HEK293 (cell line): ENCODE measurements at regions not wholly inside any gene's neighbourhood (a gene's known extent, or its start where the extent isn't known, plus 50 kb on each side); places are given as distances from the start of the nearest gene placed in this dataset.

ENCODE experiments used
- CTCF ChIA-PET: fragments of 350-600 bp; formaldehyde crosslinking; extraction: SDS; loops from one replicate; lab custom pipeline; 2021; ENCODE audit warnings: antibody characterized with exemption; lab: Yijun Ruan, JAX
- POLR2A ChIA-PET: fragments of 300-600 bp; formaldehyde crosslinking; extraction: SDS; loops from one replicate; lab custom pipeline; 2020; ENCODE audit warnings: antibody characterized with exemption, inconsistent platforms; lab: Yijun Ruan, JAX
- H3K27ac ChIP-seq: fragments of 200-500 bp; sonication (Bioruptor generic); 2 replicates; pipeline ENCODE4 v1.5.1; 2014; ENCODE audit warnings: low read depth, low read length, control low read depth, inconsistent platforms; ENCODE audit errors: extremely low read depth
- H3K36me3 ChIP-seq, 2 experiments: fragments of 200-500 bp in 1 of 2; sonication (Bioruptor generic) in 1 of 2; 1 replicate in 1 of 2; 2 replicates in 1 of 2; pipeline ENCODE4 v1.5.1; 2014 to 2017; ENCODE audit warnings: inconsistent platforms in 2 of 2, low read length in 2 of 2; ENCODE audit not compliant: control insufficient read depth in 2 of 2, insufficient read depth in 1 of 2
- H3K4me1 ChIP-seq: fragments of 200-500 bp; sonication (Bioruptor generic); 2 replicates; pipeline ENCODE4 v1.5.1; 2014; ENCODE audit warnings: mild to moderate bottlenecking, low read length, inconsistent platforms; ENCODE audit not compliant: control insufficient read depth, insufficient read depth
- H3K4me3 ChIP-seq: 2 replicates; pipeline ENCODE4 v1.5.1; 2011; ENCODE audit warnings: low read depth, mild to moderate bottlenecking, control low read depth, low read length, moderate library complexity
- H3K9me3 ChIP-seq: fragments of 200-500 bp; sonication (Bioruptor generic); 2 replicates; pipeline ENCODE4 v1.5.1; 2014; ENCODE audit warnings: low read depth, low read length, inconsistent platforms; ENCODE audit not compliant: control insufficient read depth, insufficient read depth
- BCL11B ChIP-seq: fragments of 450-650 bp; formaldehyde crosslinking; IDR thresholded peaks from 2 replicates; pipeline ENCODE4 v1.5.1; 2016; ENCODE audit warnings: low read depth, missing biosample characterization, missing genetic modification characterization
- GLI4 ChIP-seq: fragments of 450-650 bp; formaldehyde crosslinking; IDR thresholded peaks from 2 replicates; pipeline ENCODE4 v1.5.1; 2016; ENCODE audit warnings: missing biosample characterization, missing genetic modification characterization
- SP2 ChIP-seq: fragments of 450-650 bp; formaldehyde crosslinking; IDR thresholded peaks from 2 replicates; pipeline ENCODE4 v1.5.1; 2016; ENCODE audit warnings: missing biosample characterization, missing genetic modification characterization
- ZEB2 ChIP-seq: fragments of 450-650 bp; formaldehyde crosslinking; IDR thresholded peaks from 2 replicates; pipeline ENCODE4 v1.5.1; 2016; ENCODE audit warnings: missing biosample characterization, missing genetic modification characterization
- ZNF211 ChIP-seq: fragments of 450-650 bp; formaldehyde crosslinking; IDR thresholded peaks from 2 replicates; pipeline ENCODE4 v1.5.1; 2016; ENCODE audit warnings: low read depth, missing biosample characterization, missing genetic modification characterization
- ZNF248 ChIP-seq: fragments of 450-650 bp; formaldehyde crosslinking; IDR thresholded peaks from 2 replicates; pipeline ENCODE4 v1.5.1; 2017; ENCODE audit warnings: missing biosample characterization, missing genetic modification characterization
- ZNF311 ChIP-seq: fragments of 450-650 bp; formaldehyde crosslinking; IDR thresholded peaks from 2 replicates; pipeline ENCODE4 v1.5.1; 2017; ENCODE audit warnings: missing biosample characterization, missing genetic modification characterization, borderline replicate concordance
- ZNF324 ChIP-seq: fragments of 450-650 bp; formaldehyde crosslinking; IDR thresholded peaks from 2 replicates; pipeline ENCODE4 v1.5.1; 2016; ENCODE audit warnings: missing biosample characterization, missing genetic modification characterization
- ZNF366 ChIP-seq: fragments of 450-650 bp; formaldehyde crosslinking; conservative IDR thresholded peaks from 2 replicates; pipeline ENCODE4 v1.5.1; 2016; ENCODE audit warnings: missing biosample characterization, missing genetic modification characterization
- ZNF391 ChIP-seq: fragments of 450-650 bp; formaldehyde crosslinking; IDR thresholded peaks from 2 replicates; pipeline ENCODE4 v1.5.1; 2016; ENCODE audit warnings: low read depth, missing biosample characterization, missing genetic modification characterization, borderline replicate concordance
- ZNF473 ChIP-seq: fragments of 450-650 bp; formaldehyde crosslinking; IDR thresholded peaks from 2 replicates; pipeline ENCODE4 v1.5.1; 2017; ENCODE audit warnings: missing biosample characterization, missing genetic modification characterization
- ZNF510 ChIP-seq: fragments of 450-650 bp; formaldehyde crosslinking; IDR thresholded peaks from 2 replicates; pipeline ENCODE4 v1.5.1; 2018; ENCODE audit warnings: mild to moderate bottlenecking, missing genetic modification characterization, missing biosample characterization; ENCODE audit not compliant: insufficient replicate concordance
- ZNF544 ChIP-seq: fragments of 450-650 bp; formaldehyde crosslinking; IDR thresholded peaks from 2 replicates; pipeline ENCODE4 v1.5.0; 2017; ENCODE audit warnings: missing biosample characterization, missing genetic modification characterization
- ZNF624 ChIP-seq: fragments of 450-650 bp; formaldehyde crosslinking; IDR thresholded peaks from 2 replicates; pipeline ENCODE4 v1.5.1; 2017; ENCODE audit warnings: missing biosample characterization, missing genetic modification characterization
- ZNF629 ChIP-seq: fragments of 450-650 bp; formaldehyde crosslinking; IDR thresholded peaks from 2 replicates; pipeline ENCODE4 v1.5.1; 2017; ENCODE audit warnings: missing biosample characterization, missing genetic modification characterization
- ZNF664 ChIP-seq: fragments of 450-650 bp; formaldehyde crosslinking; IDR thresholded peaks from 2 replicates; pipeline ENCODE4 v1.5.1; 2016; ENCODE audit warnings: missing biosample characterization, missing genetic modification characterization
- ZNF677 ChIP-seq: fragments of 450-650 bp; IDR thresholded peaks from 2 replicates; pipeline ENCODE4 v1.5.0; 2018; ENCODE audit warnings: missing biosample characterization, mild to moderate bottlenecking, missing genetic modification characterization, moderate library complexity
- ZNF777 ChIP-seq: fragments of 450-650 bp; formaldehyde crosslinking; IDR thresholded peaks from 2 replicates; pipeline ENCODE4 v1.5.1; 2017; ENCODE audit warnings: missing biosample characterization, missing genetic modification characterization, borderline replicate concordance
- ZNF791 ChIP-seq: fragments of 450-650 bp; formaldehyde crosslinking; IDR thresholded peaks from 2 replicates; pipeline ENCODE4 v1.5.1; 2016; ENCODE audit warnings: missing biosample characterization, missing genetic modification characterization
- TF ChIP-seq, protein P1 (sequence below): fragments of 450-650 bp; formaldehyde crosslinking; IDR thresholded peaks from 2 replicates; pipeline ENCODE4 v1.5.1; 2017; ENCODE audit warnings: missing biosample characterization, missing genetic modification characterization
- TF ChIP-seq, protein P2 (sequence below): fragments of 450-650 bp; formaldehyde crosslinking; IDR thresholded peaks from 2 replicates; pipeline ENCODE4 v1.5.1; 2016; ENCODE audit warnings: missing biosample characterization, missing genetic modification characterization
- TF ChIP-seq, protein P3 (sequence below): fragments of 450-650 bp; formaldehyde crosslinking; conservative IDR thresholded peaks from 2 replicates; pipeline ENCODE4 v1.5.1; 2016; ENCODE audit warnings: low read depth, missing biosample characterization, missing genetic modification characterization
- TF ChIP-seq, protein P4 (sequence below): fragments of 450-650 bp; formaldehyde crosslinking; IDR thresholded peaks from 2 replicates; pipeline ENCODE4 v1.5.1; 2016; ENCODE audit warnings: missing biosample characterization, missing genetic modification characterization

DNA sequence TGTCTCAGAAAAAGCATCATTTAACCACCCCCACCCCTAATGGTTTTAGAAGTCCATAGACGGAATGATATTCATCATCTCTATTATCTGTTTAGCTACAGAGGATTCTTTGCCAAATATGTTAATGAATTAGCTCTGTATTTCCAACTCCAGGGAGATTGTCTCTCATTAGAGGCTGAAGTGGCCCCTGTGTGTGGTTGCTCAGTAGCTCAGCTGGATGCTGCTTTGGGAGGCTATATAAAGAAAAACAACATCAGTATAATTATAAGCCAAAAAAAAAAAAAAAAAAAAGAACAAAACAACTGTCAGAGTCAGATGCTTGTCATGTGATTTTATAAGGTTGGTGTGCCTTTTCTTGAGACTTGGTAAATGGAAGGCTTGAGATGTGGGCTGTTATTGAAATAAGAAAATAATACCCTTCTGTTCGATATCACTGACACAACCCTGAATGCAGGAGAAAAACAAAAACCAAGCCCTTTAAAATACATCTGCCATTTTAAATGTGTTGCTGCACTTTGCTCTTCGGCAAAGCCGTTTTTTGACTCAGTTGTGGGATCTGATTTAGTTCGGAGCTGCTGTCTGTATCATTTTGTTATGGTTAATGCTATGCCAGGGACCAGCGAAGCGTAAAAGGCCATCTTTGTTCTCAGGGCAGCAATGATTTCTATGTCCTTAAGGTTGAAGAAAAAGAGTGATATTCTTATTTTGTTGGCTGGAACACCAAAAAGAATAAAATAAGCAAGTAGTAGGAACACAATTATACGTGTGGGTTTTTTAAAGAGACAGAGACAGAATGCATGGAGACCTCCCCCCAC is 422.6 kb downstream of the QKI start (continued):
- no peak for TF ChIP-seq ZNF248 (tag by site-specific recombination)
- no peak for TF ChIP-seq ZNF777 (tag by site-specific recombination)
- no peak for TF ChIP-seq BCL11B (tag by site-specific recombination)
- TF ChIP-seq ZNF211 (tag by site-specific recombination) = no peak
- no peak for TF ChIP-seq ZEB2 (tag by site-specific recombination)
- TF ChIP-seq ZNF629 (tag by site-specific recombination) = no peak
- TF ChIP-seq ZNF510 (tag by site-specific recombination) = no peak
- no peak for TF ChIP-seq ZNF624 (tag by site-specific recombination)
- no peak for TF ChIP-seq ZNF473 (tag by site-specific recombination)
- TF ChIP-seq, all 188 proteins: peak for 0

DNA sequence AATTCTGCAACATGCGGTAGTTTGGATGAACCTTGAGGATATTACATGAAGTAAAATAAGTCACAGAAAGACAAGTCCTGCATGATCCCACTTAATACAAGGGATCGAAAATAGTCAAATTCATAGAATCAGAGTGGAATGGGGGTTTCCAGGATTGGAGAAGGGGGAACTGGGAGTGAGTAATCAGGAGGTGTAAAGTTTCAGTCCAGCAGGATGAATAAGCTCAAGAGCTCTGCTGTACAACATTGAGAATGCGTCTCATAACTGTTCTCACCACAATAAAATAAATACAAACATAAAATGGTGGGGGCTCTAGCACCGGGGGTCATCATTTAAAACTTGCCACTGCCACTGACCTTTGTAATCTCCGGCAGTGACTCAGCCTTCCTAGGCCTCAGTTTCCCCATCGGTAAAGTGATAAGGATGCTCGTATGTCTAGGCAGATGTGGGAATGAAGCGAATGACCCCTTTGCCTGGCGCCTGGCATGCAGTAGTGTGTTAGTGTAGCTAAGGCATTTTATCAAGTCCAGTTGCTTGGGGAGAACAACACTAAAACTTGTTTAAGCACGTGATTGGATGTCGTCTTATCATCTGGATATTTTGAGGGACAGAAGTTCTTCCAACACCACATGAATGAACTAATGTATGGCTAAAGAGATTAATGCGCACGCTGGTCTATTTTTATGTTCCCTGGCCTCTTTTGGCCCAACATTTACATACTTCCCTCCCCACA is 421.1 kb downstream of the QKI start:
- POLR2A ChIA-PET = no interaction called here

More for the DNA sequence above, 421.1 kb downstream of the QKI start:
- H3K27ac ChIP-seq = no peak overlapping the region
- TF ChIP-seq, protein P1, sequence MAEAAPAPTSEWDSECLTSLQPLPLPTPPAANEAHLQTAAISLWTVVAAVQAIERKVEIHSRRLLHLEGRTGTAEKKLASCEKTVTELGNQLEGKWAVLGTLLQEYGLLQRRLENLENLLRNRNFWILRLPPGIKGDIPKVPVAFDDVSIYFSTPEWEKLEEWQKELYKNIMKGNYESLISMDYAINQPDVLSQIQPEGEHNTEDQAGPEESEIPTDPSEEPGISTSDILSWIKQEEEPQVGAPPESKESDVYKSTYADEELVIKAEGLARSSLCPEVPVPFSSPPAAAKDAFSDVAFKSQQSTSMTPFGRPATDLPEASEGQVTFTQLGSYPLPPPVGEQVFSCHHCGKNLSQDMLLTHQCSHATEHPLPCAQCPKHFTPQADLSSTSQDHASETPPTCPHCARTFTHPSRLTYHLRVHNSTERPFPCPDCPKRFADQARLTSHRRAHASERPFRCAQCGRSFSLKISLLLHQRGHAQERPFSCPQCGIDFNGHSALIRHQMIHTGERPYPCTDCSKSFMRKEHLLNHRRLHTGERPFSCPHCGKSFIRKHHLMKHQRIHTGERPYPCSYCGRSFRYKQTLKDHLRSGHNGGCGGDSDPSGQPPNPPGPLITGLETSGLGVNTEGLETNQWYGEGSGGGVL (tag by site-specific recombination) = no peak
- TF ChIP-seq ZNF311 (tag by site-specific recombination) (no peak), ZNF324 (no peak), ZNF664 (tag by site-specific recombination) (no peak), GLI4 (tag by site-specific recombination) (no peak), ZNF366 (tag by site-specific recombination) (no peak), ZNF677 (tag by site-specific recombination) (no peak), ZNF624 (tag by site-specific recombination) (no peak), ZNF791 (no peak), ZNF391 (tag by site-specific recombination) (no peak), SP2 (tag by site-specific recombination) (no peak), ZNF544 (tag by site-specific recombination) (no peak)
- TF ChIP-seq, protein P2, sequence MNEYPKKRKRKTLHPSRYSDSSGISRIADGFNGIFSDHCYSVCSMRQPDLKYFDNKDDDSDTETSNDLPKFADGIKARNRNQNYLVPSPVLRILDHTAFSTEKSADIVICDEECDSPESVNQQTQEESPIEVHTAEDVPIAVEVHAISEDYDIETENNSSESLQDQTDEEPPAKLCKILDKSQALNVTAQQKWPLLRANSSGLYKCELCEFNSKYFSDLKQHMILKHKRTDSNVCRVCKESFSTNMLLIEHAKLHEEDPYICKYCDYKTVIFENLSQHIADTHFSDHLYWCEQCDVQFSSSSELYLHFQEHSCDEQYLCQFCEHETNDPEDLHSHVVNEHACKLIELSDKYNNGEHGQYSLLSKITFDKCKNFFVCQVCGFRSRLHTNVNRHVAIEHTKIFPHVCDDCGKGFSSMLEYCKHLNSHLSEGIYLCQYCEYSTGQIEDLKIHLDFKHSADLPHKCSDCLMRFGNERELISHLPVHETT (tag by site-specific recombination) = no peak
- TF ChIP-seq, protein P3, sequence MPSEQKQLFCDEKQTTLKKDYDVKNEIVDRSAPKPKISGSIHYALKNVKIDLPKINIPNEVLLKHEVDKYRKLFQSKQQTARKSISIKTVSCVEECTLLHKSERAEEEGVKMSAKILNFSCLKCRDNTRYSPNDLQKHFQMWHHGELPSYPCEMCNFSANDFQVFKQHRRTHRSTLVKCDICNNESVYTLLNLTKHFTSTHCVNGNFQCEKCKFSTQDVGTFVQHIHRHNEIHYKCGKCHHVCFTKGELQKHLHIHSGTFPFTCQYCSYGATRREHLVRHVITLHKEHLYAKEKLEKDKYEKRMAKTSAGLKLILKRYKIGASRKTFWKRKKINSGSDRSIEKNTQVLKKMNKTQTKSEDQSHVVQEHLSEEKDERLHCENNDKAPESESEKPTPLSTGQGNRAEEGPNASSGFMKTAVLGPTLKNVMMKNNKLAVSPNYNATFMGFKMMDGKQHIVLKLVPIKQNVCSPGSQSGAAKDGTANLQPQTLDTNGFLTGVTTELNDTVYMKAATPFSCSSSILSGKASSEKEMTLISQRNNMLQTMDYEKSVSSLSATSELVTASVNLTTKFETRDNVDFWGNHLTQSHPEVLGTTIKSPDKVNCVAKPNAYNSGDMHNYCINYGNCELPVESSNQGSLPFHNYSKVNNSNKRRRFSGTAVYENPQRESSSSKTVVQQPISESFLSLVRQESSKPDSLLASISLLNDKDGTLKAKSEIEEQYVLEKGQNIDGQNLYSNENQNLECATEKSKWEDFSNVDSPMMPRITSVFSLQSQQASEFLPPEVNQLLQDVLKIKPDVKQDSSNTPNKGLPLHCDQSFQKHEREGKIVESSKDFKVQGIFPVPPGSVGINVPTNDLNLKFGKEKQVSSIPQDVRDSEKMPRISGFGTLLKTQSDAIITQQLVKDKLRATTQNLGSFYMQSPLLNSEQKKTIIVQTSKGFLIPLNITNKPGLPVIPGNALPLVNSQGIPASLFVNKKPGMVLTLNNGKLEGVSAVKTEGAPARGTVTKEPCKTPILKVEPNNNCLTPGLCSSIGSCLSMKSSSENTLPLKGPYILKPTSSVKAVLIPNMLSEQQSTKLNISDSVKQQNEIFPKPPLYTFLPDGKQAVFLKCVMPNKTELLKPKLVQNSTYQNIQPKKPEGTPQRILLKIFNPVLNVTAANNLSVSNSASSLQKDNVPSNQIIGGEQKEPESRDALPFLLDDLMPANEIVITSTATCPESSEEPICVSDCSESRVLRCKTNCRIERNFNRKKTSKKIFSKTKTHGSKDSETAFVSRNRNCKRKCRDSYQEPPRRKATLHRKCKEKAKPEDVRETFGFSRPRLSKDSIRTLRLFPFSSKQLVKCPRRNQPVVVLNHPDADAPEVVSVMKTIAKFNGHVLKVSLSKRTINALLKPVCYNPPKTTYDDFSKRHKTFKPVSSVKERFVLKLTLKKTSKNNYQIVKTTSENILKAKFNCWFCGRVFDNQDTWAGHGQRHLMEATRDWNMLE (tag by site-specific recombination) = no peak
- TF ChIP-seq, protein P4, sequence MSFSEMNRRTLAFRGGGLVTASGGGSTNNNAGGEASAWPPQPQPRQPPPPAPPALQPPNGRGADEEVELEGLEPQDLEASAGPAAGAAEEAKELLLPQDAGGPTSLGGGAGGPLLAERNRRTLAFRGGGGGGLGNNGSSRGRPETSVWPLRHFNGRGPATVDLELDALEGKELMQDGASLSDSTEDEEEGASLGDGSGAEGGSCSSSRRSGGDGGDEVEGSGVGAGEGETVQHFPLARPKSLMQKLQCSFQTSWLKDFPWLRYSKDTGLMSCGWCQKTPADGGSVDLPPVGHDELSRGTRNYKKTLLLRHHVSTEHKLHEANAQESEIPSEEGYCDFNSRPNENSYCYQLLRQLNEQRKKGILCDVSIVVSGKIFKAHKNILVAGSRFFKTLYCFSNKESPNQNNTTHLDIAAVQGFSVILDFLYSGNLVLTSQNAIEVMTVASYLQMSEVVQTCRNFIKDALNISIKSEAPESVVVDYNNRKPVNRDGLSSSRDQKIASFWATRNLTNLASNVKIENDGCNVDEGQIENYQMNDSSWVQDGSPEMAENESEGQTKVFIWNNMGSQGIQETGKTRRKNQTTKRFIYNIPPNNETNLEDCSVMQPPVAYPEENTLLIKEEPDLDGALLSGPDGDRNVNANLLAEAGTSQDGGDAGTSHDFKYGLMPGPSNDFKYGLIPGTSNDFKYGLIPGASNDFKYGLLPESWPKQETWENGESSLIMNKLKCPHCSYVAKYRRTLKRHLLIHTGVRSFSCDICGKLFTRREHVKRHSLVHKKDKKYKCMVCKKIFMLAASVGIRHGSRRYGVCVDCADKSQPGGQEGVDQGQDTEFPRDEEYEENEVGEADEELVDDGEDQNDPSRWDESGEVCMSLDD = no peak
- H3K4me3 ChIP-seq = no peak overlapping the region
- H3K9me3 ChIP-seq = no peaks in the 10 kb centered on the region
- H3K36me3 ChIP-seq = no peaks in the 10 kb centered on the region
- CTCF ChIA-PET = no interaction called here
- H3K4me1 ChIP-seq = no peaks in the 10 kb centered on the region
